C1 segment of cervical spinal cord (tissue), 14 donors: ENCODE measurements at regions not wholly inside any gene's neighbourhood (a gene's known extent, or its start where the extent isn't known, plus 50 kb on each side); places are given as distances from the start of the nearest gene placed in this dataset.
"Not testable (repeated sequence)": the region's sequence is repeated elsewhere in the genome, so short reads cannot be mapped to it uniquely, and the experiment has no call there.

ENCODE experiments used
- DNase-seq, 14 donors: peaks; one replicate each; lab custom pipeline; 2025; lab: John Stamatoyannopoulos, UW

GRCh38 chr3:116512281-116512680 lies 67.0 kb upstream of the LSAMP start:
- DNase-seq, result peak in 1 of 14 donors; percentile 64

- DNase-seq, result no peak
Observed at GRCh38 chr3:116512931-116513330, 67.6 kb upstream of the LSAMP start.

GRCh38 chr3:116515973-116516372 lies 70.7 kb upstream of the LSAMP start:
- DNase-seq, result no peak

GRCh38 chr3:116517308-116517707 lies 72.0 kb upstream of the LSAMP start:
- no peak for DNase-seq

GRCh38 chr3:116519101-116519500 lies 73.8 kb upstream of the LSAMP start:
- DNase-seq, result not testable (repeated sequence)

- not testable (repeated sequence) for DNase-seq
Observed at GRCh38 chr3:116519823-116520222, 74.5 kb upstream of the LSAMP start.

- no peak for DNase-seq
Observed at GRCh38 chr3:116524453-116525210, 79.3 kb upstream of the LSAMP start.

GRCh38 chr3:116552246-116552645 lies 107.0 kb upstream of the LSAMP start:
- no peak for DNase-seq

- DNase-seq, result no peak
Observed at GRCh38 chr3:116553355-116553754, 108.1 kb upstream of the LSAMP start.

- DNase-seq, result no peak
Observed at GRCh38 chr3:116561529-116561928, 116.2 kb upstream of the LSAMP start.

- DNase-seq, result no peak
Observed at GRCh38 chr3:116563351-116563750, 118.1 kb upstream of the LSAMP start.

GRCh38 chr3:116566478-116566960 lies 121.2 kb upstream of the LSAMP start:
- no peak for DNase-seq

GRCh38 chr3:116569611-116570010 lies 124.3 kb upstream of the LSAMP start:
- DNase-seq, result no peak

GRCh38 chr3:116579840-116580239 lies 129.7 kb upstream of the TUSC7 start:
- DNase-seq, result no peak

GRCh38 chr3:116586285-116586944 lies 123.2 kb upstream of the TUSC7 start:
- DNase-seq, result no peak

- DNase-seq, result no peak
Observed at GRCh38 chr3:116591236-116591635, 118.3 kb upstream of the TUSC7 start.

GRCh38 chr3:116601206-116601605 lies 108.4 kb upstream of the TUSC7 start:
- no peak for DNase-seq

GRCh38 chr3:116607205-116607604 lies 102.4 kb upstream of the TUSC7 start:
- DNase-seq, result peak in 9 of 14 donors; percentile 3 to 35 (median 13)

- DNase-seq, result no peak
Observed at GRCh38 chr3:116610124-116610523, 99.5 kb upstream of the TUSC7 start.

GRCh38 chr3:116614795-116615362 lies 94.7 kb upstream of the TUSC7 start:
- DNase-seq, result no peak

GRCh38 chr3:116618138-116618537 lies 91.4 kb upstream of the TUSC7 start:
- no peak for DNase-seq

- no peak for DNase-seq
Observed at GRCh38 chr3:116618930-116619329, 90.6 kb upstream of the TUSC7 start.

GRCh38 chr3:116630494-116630893 lies 79.1 kb upstream of the TUSC7 start:
- DNase-seq, result no peak
